GM18519 (cell line): ENCODE measurements at regions not wholly inside any gene's neighbourhood (a gene's known extent, or its start where the extent isn't known, plus 50 kb on each side); places are given as distances from the start of the nearest gene placed in this dataset.
"Not testable (repeated sequence)": the region's sequence is repeated elsewhere in the genome, so short reads cannot be mapped to it uniquely, and the experiment has no call there.

Experiments
- ATAC-seq: cut with Tn5 transposase; IDR thresholded peaks from one replicate; pipeline ENCODE4 v1.9.1; 2021; ENCODE audit warnings: mild to moderate bottlenecking, moderate library complexity; ENCODE audit not compliant: unreplicated experiment, low FRiP score

DNA sequence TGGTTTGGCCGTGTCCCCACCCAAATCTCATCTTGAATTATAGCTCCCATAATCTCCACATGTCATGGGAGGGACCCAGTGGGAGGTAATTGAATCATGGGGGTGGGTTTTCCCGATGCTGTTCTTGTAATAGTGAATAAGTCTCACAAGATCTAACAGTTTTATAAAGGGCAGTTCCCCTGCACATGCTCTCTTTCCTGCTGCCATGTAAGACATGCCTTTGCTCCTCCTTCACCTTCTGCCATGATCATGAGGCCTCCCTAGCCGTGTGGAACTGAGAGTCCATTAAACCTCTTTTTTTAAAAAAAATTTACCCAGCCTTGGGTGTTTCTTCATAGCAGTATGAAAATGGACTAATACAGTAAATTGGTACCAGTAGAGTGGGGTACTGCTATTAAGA, 510.6 kb upstream of the FANCL start:
- ATAC-seq: not testable (repeated sequence)

DNA sequence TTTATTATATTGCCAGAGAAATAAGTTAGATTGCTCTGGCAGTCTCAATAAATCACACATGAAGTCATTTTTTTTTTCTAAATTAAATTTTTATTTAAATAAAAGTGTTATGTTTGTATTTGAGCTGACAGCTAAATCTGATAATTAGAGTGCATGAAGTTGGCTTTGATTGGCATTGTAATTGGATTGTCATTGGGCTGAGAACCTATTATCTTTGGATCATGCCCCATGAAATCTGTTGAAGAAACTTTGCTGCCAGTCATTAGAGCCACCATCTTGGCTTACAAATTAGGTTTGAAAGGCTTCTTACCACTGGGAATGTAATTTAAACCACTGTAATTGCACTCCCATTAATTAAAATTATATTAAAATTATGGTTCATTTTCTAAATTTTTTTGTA, 507.9 kb upstream of the FANCL start:
- no peak for ATAC-seq

DNA sequence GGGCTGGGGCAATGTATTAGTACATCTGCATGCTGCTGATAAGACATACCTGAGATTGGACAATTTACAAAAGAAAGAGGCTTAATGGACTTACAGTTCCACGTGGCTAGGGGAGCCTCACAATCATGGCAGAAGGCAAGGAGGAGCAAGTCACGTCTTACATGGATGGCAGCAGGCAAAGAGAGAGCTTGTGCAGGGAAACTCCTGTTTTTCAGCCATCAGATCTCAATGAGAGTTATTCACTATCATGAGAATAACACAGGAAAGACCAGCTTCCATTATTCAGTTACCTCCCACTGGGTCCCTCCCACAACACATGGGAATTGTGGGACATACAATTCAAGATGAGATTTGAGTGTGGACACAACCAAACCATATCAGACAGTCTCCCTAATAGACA, 504.2 kb upstream of the FANCL start:
- ATAC-seq: not testable (repeated sequence)

DNA sequence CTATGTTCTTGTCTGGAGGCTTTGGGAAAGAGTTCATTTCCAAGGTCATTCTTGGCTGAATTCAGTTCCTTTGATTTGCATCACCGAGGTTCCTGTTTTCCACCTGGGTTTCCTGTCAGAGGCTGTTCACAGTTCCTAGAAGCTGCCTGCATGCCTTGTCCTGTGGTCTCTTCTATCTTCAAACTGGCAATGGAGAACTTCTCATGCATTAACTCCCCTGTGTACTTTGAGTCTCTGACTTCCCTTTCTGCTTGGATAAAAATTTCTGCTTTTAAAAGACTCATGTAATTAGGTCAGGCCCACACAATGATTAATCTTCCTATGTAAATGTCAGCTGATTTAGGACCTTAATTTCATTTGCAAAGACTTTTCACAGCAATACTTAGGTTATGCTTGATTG, 499.3 kb upstream of the FANCL start:
- no peak for ATAC-seq

DNA sequence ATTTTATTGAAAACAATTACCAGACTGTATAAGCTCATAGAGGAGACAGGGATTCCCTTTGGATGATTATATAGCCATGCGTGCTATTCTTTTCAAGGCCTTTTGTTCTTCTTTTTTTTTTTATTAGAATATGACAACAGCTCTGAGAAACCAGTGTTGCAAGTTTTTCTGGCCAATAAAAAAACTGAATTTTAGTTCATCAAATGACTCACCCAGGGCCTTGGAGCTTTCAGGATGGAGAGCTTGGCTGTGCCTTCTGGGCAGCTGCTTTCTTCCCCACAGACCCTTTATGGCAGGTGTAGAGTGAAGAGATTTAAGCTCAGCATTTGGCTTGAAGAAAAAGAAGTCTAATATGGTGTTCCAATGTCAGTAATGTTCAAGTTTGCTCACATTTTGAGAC, 497.9 kb upstream of the FANCL start:
- no peak for ATAC-seq

DNA sequence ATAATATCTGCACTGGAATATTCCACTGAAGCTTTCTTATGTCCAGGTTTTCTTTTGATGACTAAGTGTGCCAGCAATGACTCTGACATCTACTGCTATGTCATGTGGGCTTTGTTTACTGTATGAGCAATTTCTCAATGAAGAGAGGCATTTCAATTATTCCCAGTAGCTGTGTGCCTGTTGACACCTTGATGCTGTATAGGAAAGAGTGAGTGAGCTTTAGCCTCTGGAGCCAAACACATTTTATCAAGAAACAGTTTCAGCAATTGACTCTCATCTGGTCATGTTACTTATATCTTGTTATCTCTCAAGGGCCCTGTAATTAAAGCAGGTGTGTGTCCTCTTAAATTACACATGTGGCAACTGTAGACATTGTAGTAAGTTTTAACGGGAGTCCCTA, 493.2 kb upstream of the FANCL start:
- ATAC-seq: no peak

DNA sequence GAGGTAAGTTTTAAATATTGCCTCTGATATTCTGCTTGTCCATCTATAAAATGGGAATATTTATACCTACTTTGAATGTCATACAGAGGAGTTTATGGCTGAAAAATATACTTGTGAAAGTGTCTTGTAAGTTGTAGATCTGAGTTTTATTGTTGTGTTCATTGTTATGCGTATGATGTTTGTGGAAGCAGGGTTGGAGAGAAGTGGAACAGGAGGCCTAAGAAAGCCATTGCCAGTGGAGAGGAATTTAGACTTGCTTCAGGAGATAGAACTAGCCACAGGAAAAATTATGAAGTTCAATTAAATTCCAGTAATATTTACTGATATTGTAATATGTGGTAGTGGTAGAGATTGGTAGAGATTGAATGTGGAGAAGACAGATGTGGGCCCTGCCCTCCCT, 491.9 kb upstream of the FANCL start:
- no peak for ATAC-seq

DNA sequence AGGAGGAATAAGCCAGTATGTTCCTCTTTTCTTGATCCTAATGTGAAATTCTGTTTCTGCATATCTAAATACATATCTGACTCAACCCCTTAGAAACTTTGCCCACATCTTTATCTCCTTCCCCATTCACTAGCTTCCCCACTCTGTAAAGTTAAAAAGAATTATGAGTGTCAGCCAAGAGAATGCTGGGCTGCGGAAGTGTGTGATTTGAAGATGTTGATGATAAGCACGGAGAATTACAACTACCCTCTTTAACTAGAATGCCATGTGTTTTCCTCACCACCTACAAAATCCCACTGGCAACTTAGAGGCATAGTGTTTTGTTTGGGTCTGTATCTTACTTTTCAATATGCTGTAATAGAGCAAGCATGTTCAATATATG, 490.4 kb upstream of the FANCL start:
- no peak for ATAC-seq

DNA sequence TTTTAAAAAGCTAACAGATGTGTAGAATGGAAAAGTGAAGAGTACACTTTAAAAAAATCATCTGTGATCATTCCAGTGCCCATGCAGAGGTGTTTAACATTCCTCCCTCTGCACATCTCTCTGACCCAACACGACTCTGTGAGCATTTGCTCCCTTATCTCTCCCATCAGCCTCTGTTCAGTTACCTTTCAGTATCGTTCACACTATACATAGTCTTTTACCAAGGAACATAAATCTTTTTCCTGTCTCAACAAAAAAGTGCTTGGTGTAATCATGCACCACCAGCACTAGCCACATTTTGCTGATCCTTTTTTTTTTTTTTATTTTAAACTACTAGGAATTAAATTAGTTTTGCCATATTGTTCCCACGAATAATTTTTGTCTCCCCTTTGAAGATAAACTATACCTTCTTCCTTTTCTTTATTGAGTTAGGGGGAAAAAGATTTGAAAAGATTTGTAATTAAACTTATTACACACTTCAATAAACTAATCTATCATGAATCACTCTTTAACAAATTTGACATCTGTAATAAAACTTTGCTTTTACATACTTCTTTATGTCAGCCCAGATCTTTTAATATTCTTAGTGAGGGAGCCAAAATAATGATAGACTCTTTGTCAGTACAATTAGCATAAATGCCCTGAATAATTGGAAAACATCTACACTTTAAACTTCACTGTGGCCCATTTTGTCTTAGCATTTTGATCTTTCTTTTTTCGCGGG, 489.8 kb upstream of the FANCL start:
- no peak for ATAC-seq

DNA sequence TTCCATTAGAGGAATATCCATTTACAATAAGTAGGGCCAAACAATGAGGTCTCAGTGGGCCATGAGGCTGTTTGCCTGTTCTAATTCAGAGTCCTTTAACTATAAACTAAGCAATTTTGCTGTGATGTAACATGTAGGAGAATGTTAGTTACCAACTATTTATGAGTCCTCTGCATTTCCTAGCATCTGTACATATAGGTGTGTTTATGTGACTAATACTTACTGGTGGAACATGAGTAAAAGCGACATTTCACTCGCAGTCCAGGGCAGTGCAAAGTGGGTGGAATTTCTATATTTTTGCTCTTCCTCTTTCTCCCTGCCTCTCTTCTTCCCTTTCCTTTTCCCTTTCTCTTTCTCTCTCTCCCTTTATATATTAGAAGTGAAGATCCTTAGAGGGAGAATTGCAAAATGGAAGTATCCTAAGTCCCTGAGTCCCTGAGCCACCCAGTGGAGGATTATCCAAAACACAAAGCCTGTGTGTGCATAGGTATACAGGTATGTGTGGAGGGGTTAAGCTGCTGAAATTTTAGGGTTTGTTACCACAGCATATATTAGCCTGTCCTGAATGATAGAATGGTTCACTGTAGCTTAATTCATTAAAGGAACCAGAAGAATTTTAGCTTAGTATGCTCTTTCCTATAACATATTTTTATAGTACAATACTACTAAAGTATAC, 487.0 kb upstream of the FANCL start:
- ATAC-seq: no peak

DNA sequence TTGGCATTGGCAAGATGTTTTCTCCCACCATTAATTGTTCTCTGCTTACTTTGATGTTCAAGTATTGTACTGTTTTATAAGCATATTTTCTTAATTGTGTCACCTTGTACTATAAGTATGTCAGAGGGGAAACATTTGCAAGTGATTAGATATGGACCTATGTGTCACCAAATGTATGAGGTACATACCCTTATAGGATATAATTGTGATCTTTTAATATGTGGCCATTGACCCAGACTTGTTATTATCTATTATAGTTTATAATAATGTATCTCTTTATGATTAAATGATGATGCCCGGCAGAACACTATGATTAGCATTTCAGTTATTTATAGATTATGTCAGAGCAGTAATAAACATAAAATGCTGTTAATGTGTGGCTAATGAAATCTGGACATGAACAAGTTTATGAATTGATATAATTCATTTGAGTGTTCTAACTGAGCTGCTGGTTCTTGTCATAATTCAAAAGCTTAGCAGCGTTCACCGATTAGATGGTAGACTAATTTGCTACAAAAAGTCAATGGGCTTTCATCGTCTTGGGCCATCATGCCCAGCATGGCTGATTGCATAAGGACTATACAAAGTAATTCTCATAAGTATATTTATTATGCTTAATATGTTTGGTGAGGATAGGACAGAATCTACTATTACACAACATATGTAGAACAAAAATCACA, 480.9 kb upstream of the FANCL start:
- ATAC-seq: no peak

DNA sequence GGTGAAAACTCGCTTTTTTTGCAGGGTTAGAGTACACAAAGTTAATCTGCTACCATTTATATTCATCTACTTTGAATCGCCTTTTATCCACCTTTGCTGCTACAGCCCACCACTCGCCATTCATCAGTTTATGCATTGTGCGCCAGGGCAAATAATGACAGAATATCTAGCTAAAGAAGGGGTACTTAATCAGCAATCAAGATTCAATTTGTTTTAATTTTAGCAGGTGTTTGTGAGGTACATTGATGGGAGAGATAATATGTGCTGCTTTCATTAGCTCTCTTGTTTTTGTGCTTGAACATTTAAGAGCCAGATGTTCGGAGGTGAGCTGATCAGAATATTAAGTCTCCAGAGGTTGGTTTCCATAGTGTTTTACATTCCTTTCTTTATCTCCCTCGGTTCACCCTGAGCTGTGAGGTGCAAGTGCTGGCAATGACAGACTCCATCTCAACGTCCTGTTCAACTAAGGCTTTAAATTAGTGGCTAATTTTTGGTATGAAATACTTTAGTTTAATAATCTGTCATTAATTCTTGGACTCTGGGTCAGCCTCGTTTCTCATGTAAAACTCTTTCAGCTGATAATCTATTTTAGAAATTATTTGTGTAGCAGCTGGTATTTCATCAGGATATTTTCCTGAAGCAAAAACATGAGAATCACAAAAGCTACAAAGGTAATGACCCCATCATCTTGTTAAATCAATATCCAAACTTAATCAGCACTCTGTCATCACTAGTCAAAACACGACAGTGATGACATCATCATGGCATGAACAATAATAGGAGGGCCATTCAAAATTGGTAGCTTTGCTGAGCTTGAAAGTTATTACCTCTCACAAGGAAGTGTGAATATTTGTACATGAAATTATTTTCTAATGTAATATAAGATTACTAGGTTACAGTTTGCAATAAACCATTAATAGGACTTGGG, 479.9 kb upstream of the FANCL start:
- ATAC-seq: no peak

DNA sequence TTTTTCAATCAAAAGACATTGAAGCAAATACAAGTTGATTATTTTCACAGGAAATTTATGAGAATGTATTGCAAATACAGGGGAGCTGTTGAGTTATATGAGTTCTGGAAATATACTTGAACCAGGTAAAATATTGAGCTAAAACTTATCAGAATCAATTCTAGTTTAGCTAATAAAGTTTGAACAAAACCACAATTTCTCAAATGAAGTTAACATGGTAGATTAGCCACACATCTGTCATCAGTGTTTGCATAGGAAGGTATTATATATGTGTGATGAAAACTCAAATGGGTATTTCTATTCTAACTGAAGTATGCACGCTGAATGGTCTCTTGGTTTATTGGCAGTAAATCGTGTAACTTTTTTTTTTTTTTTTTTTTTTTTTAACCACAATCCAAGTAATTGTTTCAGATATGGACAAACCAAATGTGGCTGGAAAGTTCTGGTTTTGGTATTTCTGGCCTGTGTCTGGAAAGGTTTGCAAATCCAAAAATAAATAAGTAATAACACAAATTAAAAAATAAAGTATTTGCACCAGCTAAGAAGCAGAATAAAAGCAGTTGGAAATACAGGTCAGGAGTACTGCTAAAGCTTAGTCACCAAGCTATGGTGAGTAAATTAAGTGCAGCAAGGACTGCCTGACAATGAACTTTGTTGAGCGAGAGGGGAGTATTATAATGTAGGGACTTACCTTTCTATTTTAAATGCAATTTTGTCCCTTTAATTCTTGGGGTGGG, 479.1 kb upstream of the FANCL start:
- no peak for ATAC-seq

DNA sequence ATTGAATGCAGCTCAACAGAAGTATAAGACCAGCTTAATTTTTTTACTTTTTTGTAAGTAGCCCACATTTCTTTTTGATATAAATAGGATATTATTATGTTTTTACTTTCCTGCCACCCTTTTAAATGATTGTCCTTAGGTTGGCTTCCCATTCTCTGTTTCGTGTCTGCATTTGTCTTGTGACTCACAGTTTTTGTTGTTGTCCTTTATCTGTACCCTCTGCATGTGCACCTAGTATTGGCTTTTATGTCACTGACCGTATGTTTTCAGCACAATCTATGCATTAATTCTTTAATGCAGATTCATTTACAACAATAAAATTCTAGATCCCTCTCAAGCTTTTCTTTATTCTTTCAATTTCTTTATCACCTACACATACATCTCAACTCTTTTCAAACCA, 474.2 kb upstream of the FANCL start:
- no peak for ATAC-seq

DNA sequence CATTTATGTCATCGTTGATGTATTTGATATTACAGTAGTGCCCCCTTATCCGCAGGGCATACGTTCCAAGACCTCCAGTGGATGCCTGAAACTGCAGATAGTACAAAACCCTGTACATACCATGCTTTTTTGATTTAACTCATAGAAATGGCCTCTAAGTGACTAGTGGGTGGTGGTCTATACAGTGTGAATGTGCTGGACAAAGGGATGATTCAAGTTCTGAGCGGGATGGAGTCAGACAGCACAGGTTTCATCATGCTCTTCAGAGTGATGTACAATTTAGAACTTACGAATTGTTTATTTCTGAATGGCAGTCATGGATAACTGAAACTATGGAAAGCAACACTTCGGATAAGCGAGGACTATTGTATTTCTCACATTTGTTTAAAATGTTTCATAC, 473.1 kb upstream of the FANCL start:
- ATAC-seq: no peak

DNA sequence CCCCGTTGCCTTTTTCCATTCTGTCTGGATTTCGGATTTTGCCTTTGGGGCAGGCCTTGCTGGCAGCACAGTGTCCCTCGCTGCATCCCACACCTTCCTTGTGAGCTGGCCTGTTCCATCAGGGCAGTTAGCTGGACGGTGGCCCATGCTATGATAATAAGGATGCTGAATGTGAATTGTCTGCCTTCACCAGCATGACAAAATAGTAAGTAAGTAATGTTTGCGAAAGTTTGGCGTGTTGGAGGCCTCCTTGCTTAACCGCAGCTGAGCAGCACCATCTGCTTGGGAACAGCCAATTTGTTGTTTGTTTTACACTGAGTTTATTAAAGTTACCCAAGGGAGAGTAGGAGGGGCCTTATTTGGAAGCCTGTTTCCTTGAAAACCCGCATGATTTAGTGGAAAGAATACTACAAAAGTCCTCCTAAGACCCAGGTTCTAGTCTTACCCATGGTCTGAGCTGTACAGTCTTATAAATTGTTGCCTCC, 469.7 kb upstream of the FANCL start:
- ATAC-seq: no peak

DNA sequence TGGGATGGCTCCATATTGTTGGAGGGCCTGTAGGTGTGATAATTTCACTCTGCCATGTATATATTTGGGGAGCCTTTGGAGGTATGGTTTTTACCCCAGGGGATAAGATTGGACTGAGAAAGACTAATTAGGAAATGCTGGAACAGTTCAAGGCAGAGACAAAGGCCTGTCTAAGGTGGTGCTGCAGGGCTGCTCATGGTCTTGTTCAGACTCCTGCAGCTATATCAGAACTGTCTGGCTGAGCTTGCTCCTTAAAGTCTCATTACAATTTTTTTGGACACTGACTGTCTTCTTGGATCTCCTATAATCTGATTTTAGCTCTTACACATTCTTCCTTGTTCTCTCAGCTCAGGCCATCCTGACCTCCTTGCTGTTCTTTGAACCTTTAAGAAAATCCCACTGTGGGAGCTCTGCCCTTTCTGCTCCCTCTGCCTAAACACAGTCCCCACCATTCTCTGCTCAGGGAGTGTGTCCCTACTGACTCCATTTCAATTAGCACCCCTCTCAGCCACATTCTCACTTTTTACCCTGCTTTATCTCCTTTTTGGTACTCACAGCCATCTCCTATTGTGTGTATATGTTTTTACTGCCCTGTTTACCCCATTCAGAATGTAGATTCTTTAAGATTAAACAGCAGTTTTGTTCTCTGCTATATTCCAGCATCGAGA, 468.7 kb upstream of the FANCL start:
- ATAC-seq: no peak

DNA sequence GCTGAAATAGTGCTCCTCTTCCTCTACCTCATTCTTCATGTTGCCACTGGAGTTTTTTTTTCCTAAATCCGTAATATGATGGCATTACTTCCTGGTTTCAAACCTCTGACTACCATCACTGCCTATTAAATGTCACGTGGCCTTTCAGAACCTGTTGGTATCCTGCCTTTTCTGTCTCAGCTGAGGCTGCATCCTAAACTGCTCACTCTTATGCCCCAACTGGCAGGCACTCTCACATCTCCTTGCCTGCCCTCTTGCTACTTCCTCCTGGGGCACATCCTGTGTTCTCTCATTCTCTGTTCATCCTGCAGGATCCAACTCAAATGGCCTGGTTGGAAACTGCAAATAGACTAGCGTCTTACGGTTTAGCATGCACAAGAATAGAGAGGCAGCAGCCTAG, 468.1 kb upstream of the FANCL start:
- no peak for ATAC-seq

DNA sequence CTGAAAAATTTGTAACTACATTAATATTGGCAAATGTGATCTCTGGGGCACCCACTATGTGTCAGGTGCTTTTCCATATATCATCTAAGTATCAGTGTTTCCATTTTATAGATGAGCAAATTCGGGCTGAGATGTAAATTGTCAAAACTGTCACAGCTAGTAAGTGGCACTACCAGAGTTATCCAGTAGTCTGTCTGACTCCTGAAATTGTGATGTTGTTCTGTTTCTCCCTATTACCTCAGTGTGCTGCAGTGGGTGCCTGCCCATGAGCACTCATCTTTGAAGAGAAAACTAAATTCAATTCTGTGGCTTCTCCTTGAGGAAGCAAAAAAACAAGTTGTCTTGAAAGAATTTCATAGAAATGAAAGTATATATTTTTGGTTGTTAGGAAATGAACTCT, 467.4 kb upstream of the FANCL start:
- ATAC-seq: no peak
